ENCODE measurements at regions not wholly inside any gene's neighbourhood (a gene's known extent, or its start where the extent isn't known, plus 50 kb on each side); places are given as distances from the start of the nearest gene placed in this dataset.

GRCh38 chr16:52073024-52073423 lies 473.9 kb downstream of the TOX3 start:
- TF ChIP-seq CTCF (IDR thresholded peaks at IDR 0.05) (no peak), ZFX (IDR thresholded peaks at IDR 0.05; ENCODE audit: borderline replicate concordance) (no peak)
